IMR-90 (cell line): ENCODE measurements at regions not wholly inside any gene's neighbourhood (a gene's known extent, or its start where the extent isn't known, plus 50 kb on each side); places are given as distances from the start of the nearest gene placed in this dataset.

Experiments
- ATAC-seq: fragments of 200-7000 bp; cut with Tn5 transposase; 2 replicates; pipeline ENCODE4 v1.9.1; 2020; ENCODE audit warnings: low read depth, mild to moderate bottlenecking, moderate library complexity
- BruUV-seq: library from RNA; stranded (reverse); fragments of 400-500 nt; replicated peaks from 2 replicates; lab custom pipeline; 2021; lab: Mats Ljungman, UMichigan
- CTCF ChIA-PET: fragments of 300-600 bp; formaldehyde crosslinking; extraction: SDS; loops from one replicate; lab custom pipeline; 2021; ENCODE audit warnings: antibody characterized with exemption; lab: Yijun Ruan, JAX
- POLR2A ChIA-PET: fragments of 300-600 bp; sonication (Branson Sonifier 250); formaldehyde crosslinking; loops from one replicate; lab custom pipeline; 2022; ENCODE audit warnings: antibody characterized with exemption; ENCODE audit not compliant: unreplicated experiment; lab: Charles Lee
- DNase-seq: peaks from one replicate; pipeline ENCODE4 v3.0.0; 2013
- H2AFZ ChIP-seq: replicated peaks from 2 replicates; pipeline ENCODE3; 2013; ENCODE audit warnings: low read length, mild to moderate bottlenecking; ENCODE audit not compliant: poor library complexity
- H2AK5ac ChIP-seq: 2 replicates; pipeline ENCODE4 v1.6.1; 2013; ENCODE audit warnings: low read depth, low read length, inconsistent platforms
- H2AK9ac ChIP-seq: replicated peaks from 2 replicates; pipeline ENCODE3; 2013; ENCODE audit warnings: mild to moderate bottlenecking, low read depth, low read length, moderate library complexity; ENCODE audit not compliant: poor library complexity
- H2BK120ac ChIP-seq: 2 replicates; pipeline ENCODE4 v1.6.1; 2013; ENCODE audit warnings: low read depth, low read length, inconsistent platforms
- H2BK15ac ChIP-seq: 3 replicates; pipeline ENCODE4 v1.6.1; 2013; ENCODE audit warnings: low read depth, low read length, inconsistent platforms
- H2BK20ac ChIP-seq: 2 replicates; pipeline ENCODE4 v1.6.1; 2013; ENCODE audit warnings: low read depth, mild to moderate bottlenecking, inconsistent platforms, low read length, moderate library complexity
- H2BK5ac ChIP-seq: 2 replicates; pipeline ENCODE4 v1.6.1; 2013; ENCODE audit warnings: mild to moderate bottlenecking, low read depth, low read length, inconsistent platforms; ENCODE audit not compliant: poor library complexity, severe bottlenecking
- H3K14ac ChIP-seq: replicated peaks from 2 replicates; pipeline ENCODE4 v1.6.1; 2013; ENCODE audit warnings: low read depth, low read length, inconsistent platforms
- H3K18ac ChIP-seq: 2 replicates; pipeline ENCODE4 v1.6.1; 2013; ENCODE audit warnings: low read depth, low read length, control low read depth
- H3K23ac ChIP-seq: 2 replicates; pipeline ENCODE4 v1.6.1; 2013; ENCODE audit warnings: low read depth, low read length, inconsistent platforms
- H3K27ac ChIP-seq: 2 replicates; pipeline ENCODE4 v1.5.1; 2013; ENCODE audit warnings: mild to moderate bottlenecking, control low read depth, low read length; ENCODE audit not compliant: insufficient read depth
- H3K27me3 ChIP-seq: 2 replicates; pipeline ENCODE4 v1.6.1; 2013; ENCODE audit warnings: low read length; ENCODE audit not compliant: control insufficient read depth, insufficient read depth
- H3K36me3 ChIP-seq: 2 replicates; pipeline ENCODE4 v1.6.1; 2013; ENCODE audit warnings: low read length, mixed read lengths; ENCODE audit not compliant: control insufficient read depth, insufficient read depth
- H3K4ac ChIP-seq: 2 replicates; pipeline ENCODE4 v1.6.1; 2013; ENCODE audit warnings: low read depth, low read length, inconsistent platforms
- H3K4me1 ChIP-seq: 2 replicates; pipeline ENCODE4 v1.6.1; 2013; ENCODE audit warnings: low read length, mixed read lengths; ENCODE audit not compliant: control insufficient read depth, insufficient read depth
- H3K4me2 ChIP-seq: 2 replicates; pipeline ENCODE4 v1.6.1; 2013; ENCODE audit warnings: low read depth, mild to moderate bottlenecking, control low read depth, low read length, moderate library complexity
- H3K4me3 ChIP-seq: 2 replicates; pipeline ENCODE4 v1.5.1; 2013; ENCODE audit warnings: low read depth, mild to moderate bottlenecking, control low read depth, low read length, moderate library complexity; ENCODE audit not compliant: insufficient read depth
- H3K56ac ChIP-seq: 2 replicates; pipeline ENCODE4 v1.6.1; 2013; ENCODE audit warnings: low read length, inconsistent platforms; ENCODE audit not compliant: insufficient read depth; ENCODE audit errors: extremely low read depth
- H3K79me1 ChIP-seq, 2 experiments: 2 replicates each; pipeline ENCODE4 v1.6.1; 2013; ENCODE audit warnings: low read length in 2 of 2, inconsistent platforms in 1 of 2, low read depth in 1 of 2
- H3K9ac ChIP-seq: 2 replicates; pipeline ENCODE4 v1.6.1; 2013; ENCODE audit warnings: low read depth, low read length, control low read depth
- H3K9me1 ChIP-seq: 2 replicates; pipeline ENCODE4 v1.6.1; 2013; ENCODE audit warnings: low read length, inconsistent platforms; ENCODE audit not compliant: insufficient read depth
- H3K9me3 ChIP-seq: 2 replicates; pipeline ENCODE4 v1.6.1; 2013; ENCODE audit warnings: low read length; ENCODE audit not compliant: control insufficient read depth, insufficient read depth
- H4K20me1 ChIP-seq: 2 replicates; pipeline ENCODE4 v1.6.1; 2013; ENCODE audit warnings: low read length, inconsistent platforms; ENCODE audit not compliant: insufficient read depth
- H4K5ac ChIP-seq: 2 replicates; pipeline ENCODE4 v1.6.1; 2013; ENCODE audit warnings: mild to moderate bottlenecking, low read depth, low read length, control low read depth
- H4K8ac ChIP-seq, 2 experiments: 2 replicates each; pipeline ENCODE4 v1.6.1; 2013; ENCODE audit warnings: low read depth in 2 of 2, low read length in 2 of 2, control low read depth in 1 of 2, inconsistent platforms in 1 of 2
- H4K91ac ChIP-seq: 2 replicates; pipeline ENCODE4 v1.6.1; 2013; ENCODE audit warnings: low read depth, low read length, inconsistent platforms; ENCODE audit not compliant: insufficient read depth
- CTCF ChIP-seq: conservative IDR thresholded peaks from 2 replicates; pipeline ENCODE4 v1.5.1; 2012; ENCODE audit warnings: mild to moderate bottlenecking, low read depth, low read length, improper control_type of control experiment
- WGBS, 2 experiments: methylation state at CpG; one replicate each; pipeline versions ENCODE4 v1.1.5 to v1.1.7; 2013; ENCODE audit warnings: missing lambda C conversion rate in 2 of 2; ENCODE audit not compliant: insufficient read length in 1 of 2; ENCODE audit errors: extremely low coverage in 2 of 2; 5-methylcytosine and 5-hydroxymethylcytosine counted together
- dilution Hi-C: fragments of 300-500 bp; cut with HindIII; formaldehyde crosslinking; loops from one replicate; pipeline ENCODE4 v1.14.3; 2018; ENCODE audit warnings: low sequenced_read_pairs; ENCODE audit not compliant: unreplicated experiment
- in situ Hi-C: fragments of 300-500 bp; cut with MboI; formaldehyde crosslinking; loops from 3 replicates; pipeline ENCODE4 v1.14.3; 2019; ENCODE audit warnings: low sequenced_read_pairs, inconsistent platforms, mixed read lengths
- intact Hi-C: fragments of 100-400 bp; cut with micrococcal nuclease; formaldehyde crosslinking; loops from 2 replicates; pipeline ENCODE4 v1.10.0; 2022

GRCh38 chr3:59106085-59106648 lies 56.3 kb upstream of the CFAP20DC start:
- WGBS, 2 experiments, result no CpG with 5 or more reads among the region's 1 CpG
- Histone ChIP-seq H3K9me3 (no peaks in the 10 kb centered on the region), H3K9me1 (no peaks in the 10 kb centered on the region), H2BK5ac (no peak overlapping the region), H3K79me1 (no peaks in the 10 kb centered on the region), H4K91ac (no peak overlapping the region), H3K27ac (no peak overlapping the region), H3K4me3 (no peak overlapping the region), H3K4me1 (no peaks in the 10 kb centered on the region), H3K4me2 (no peak overlapping the region; the same call in 1 of the 2 replicates), H2AK9ac (no peak overlapping the region), H3K27me3 (no peaks in the 10 kb centered on the region), H2BK120ac (no peak overlapping the region), H3K56ac (no peak overlapping the region), H3K4ac (no peak overlapping the region), H2AFZ (no peak overlapping the region), H3K18ac (no peak overlapping the region), H4K20me1 (no peaks in the 10 kb centered on the region), H4K5ac (no peak overlapping the region), H4K8ac (no peak overlapping the region), H3K36me3 (no peaks in the 10 kb centered on the region), H3K9ac (no peak overlapping the region), H3K23ac (no peak overlapping the region), H3K14ac (no peak overlapping the region), H2BK20ac (no peak overlapping the region), H2BK15ac (no peak overlapping the region), H2AK5ac (no peak overlapping the region)
- no peak for ATAC-seq
- in situ Hi-C loops (no loop called here), intact Hi-C loops (no loop called here), dilution Hi-C loops (no loop called here)
- POLR2A ChIA-PET, result interaction anchor here (0.6 kb wide), 1 partner anchor 98 kb away, joined by 9 read pairs; no protein-coding TSS in a partner anchor
- BruUV-seq, result no TSS peak
- DNase-seq, result no peak
- CTCF ChIA-PET, result interaction anchor here (0.6 to 1.0 kb wide), 2 partner anchors 14 to 282 kb away, joined by 3 to 8 read pairs; no protein-coding TSS in a partner anchor
- TF ChIP-seq CTCF, result no peak
